ENCODE measurements at regions not wholly inside any gene's neighbourhood (a gene's known extent, or its start where the extent isn't known, plus 50 kb on each side); places are given as distances from the start of the nearest gene placed in this dataset.

- TF ChIP-seq CTCF (IDR thresholded peaks at IDR 0.05), result no peak
- TF ChIP-seq POLR2A (IDR thresholded peaks at IDR 0.05), result no peak
- H3K27ac ChIP-seq, result no peak overlapping the region
- H3K9me3 ChIP-seq, result no peaks in the 10 kb centered on the region
- no peak overlapping the region for H3K4me3 ChIP-seq
- H3K27me3 ChIP-seq, result no peaks in the 10 kb centered on the region
- H3K36me3 ChIP-seq, result no peaks in the 10 kb centered on the region
- no peaks in the 10 kb centered on the region for H3K4me1 ChIP-seq
- DNase-seq, result no peak
Observed at GRCh38 chr3:157782236-157782635, 279.0 kb upstream of the VEPH1 start.

- H3K4me3 ChIP-seq, result no peak overlapping the region
- H3K27me3 ChIP-seq, result no peaks in the 10 kb centered on the region
- TF ChIP-seq CTCF (IDR thresholded peaks at IDR 0.05) (no peak), POLR2A (IDR thresholded peaks at IDR 0.05) (no peak)
- H3K27ac ChIP-seq, result no peak overlapping the region
- H3K4me1 ChIP-seq, result no peaks in the 10 kb centered on the region
- no peaks in the 10 kb centered on the region for H3K9me3 ChIP-seq
- H3K36me3 ChIP-seq, result no peaks in the 10 kb centered on the region
- DNase-seq, result no peak
Observed at GRCh38 chr3:157776861-157777260, 273.6 kb upstream of the VEPH1 start.

- TF ChIP-seq CTCF (IDR thresholded peaks at IDR 0.05) (no peak), POLR2A (IDR thresholded peaks at IDR 0.05) (no peak)
- Histone ChIP-seq H3K36me3 (no peaks in the 10 kb centered on the region), H3K4me1 (no peaks in the 10 kb centered on the region), H3K27ac (no peak overlapping the region), H3K27me3 (no peaks in the 10 kb centered on the region), H3K9me3 (no peaks in the 10 kb centered on the region), H3K4me3 (no peak overlapping the region)
- DNase-seq, result no peak
Observed at GRCh38 chr3:157775446-157775845, 272.2 kb upstream of the VEPH1 start.

- Histone ChIP-seq H3K27ac (no peak overlapping the region), H3K36me3 (no peaks in the 10 kb centered on the region), H3K9me3 (no peaks in the 10 kb centered on the region), H3K27me3 (no peaks in the 10 kb centered on the region), H3K4me1 (no peaks in the 10 kb centered on the region), H3K4me3 (no peak overlapping the region)
- DNase-seq, result no peak
- no peak for TF ChIP-seq POLR2A (IDR thresholded peaks at IDR 0.05)
- no peak for TF ChIP-seq CTCF (IDR thresholded peaks at IDR 0.05)
Observed at GRCh38 chr3:157769378-157769777, 266.2 kb upstream of the VEPH1 start.

GRCh38 chr3:157767607-157768006, 264.4 kb upstream of the VEPH1 start:
- no peaks in the 10 kb centered on the region for H3K36me3 ChIP-seq
- H3K27me3 ChIP-seq, result no peaks in the 10 kb centered on the region
- DNase-seq, result no peak
- TF ChIP-seq POLR2A (IDR thresholded peaks at IDR 0.05) (no peak), CTCF (IDR thresholded peaks at IDR 0.05) (no peak)
- H3K9me3 ChIP-seq, result no peaks in the 10 kb centered on the region
- no peaks in the 10 kb centered on the region for H3K4me1 ChIP-seq
- no peak overlapping the region for H3K27ac ChIP-seq
- H3K4me3 ChIP-seq, result no peak overlapping the region

- Histone ChIP-seq H3K27me3 (no peaks in the 10 kb centered on the region), H3K4me1 (no peaks in the 10 kb centered on the region), H3K36me3 (no peaks in the 10 kb centered on the region), H3K4me3 (no peak overlapping the region), H3K9me3 (no peaks in the 10 kb centered on the region), H3K27ac (no peak overlapping the region)
- DNase-seq, result no peak
- TF ChIP-seq CTCF (IDR thresholded peaks at IDR 0.05) (no peak), POLR2A (IDR thresholded peaks at IDR 0.05) (no peak)
Observed at GRCh38 chr3:157763644-157764043, 260.4 kb upstream of the VEPH1 start.

All from Peyer's patch (tissue), 4 donors.